Trophoblast cell (in vitro differentiated cells and primary cell): ENCODE measurements at regions not wholly inside any gene's neighbourhood (a gene's known extent, or its start where the extent isn't known, plus 50 kb on each side); places are given as distances from the start of the nearest gene placed in this dataset.

Experiments
- DNase-seq, 2 donors: peaks; one replicate each; pipeline ENCODE4 v3.0.0-alpha.2; 2016
- H2AFZ ChIP-seq: 2 replicates; pipeline ENCODE4 v1.6.1; 2013; ENCODE audit warnings: low read length, moderate library complexity, mild to moderate bottlenecking; ENCODE audit not compliant: insufficient read depth, poor library complexity
- H2AK5ac ChIP-seq: 2 replicates; pipeline ENCODE4 v1.6.1; 2013; ENCODE audit warnings: mild to moderate bottlenecking, low read length
- H2BK120ac ChIP-seq: 2 replicates; pipeline ENCODE4 v1.6.1; 2013; ENCODE audit warnings: low read length, mild to moderate bottlenecking, moderate library complexity; ENCODE audit not compliant: insufficient read depth, poor library complexity
- H2BK12ac ChIP-seq: 2 replicates; pipeline ENCODE4 v1.6.1; 2013; ENCODE audit warnings: mild to moderate bottlenecking, low read length, moderate library complexity
- H2BK5ac ChIP-seq: 2 replicates; pipeline ENCODE4 v1.6.1; 2013; ENCODE audit warnings: low read length, low read depth, moderate library complexity, mild to moderate bottlenecking; ENCODE audit not compliant: poor library complexity
- H3K14ac ChIP-seq: 2 replicates; pipeline ENCODE4 v1.6.1; 2013; ENCODE audit warnings: mild to moderate bottlenecking, low read length
- H3K18ac ChIP-seq: 2 replicates; pipeline ENCODE4 v1.6.1; 2013; ENCODE audit warnings: mild to moderate bottlenecking, low read length
- H3K23ac ChIP-seq: 2 replicates; pipeline ENCODE4 v1.6.1; 2013; ENCODE audit warnings: low read length
- H3K27ac ChIP-seq: 2 replicates; pipeline ENCODE4 v1.5.1; 2013; ENCODE audit warnings: low read depth, mild to moderate bottlenecking, inconsistent platforms, low read length, moderate library complexity
- H3K27me3 ChIP-seq: 2 replicates; pipeline ENCODE4 v1.6.1; 2013; ENCODE audit warnings: inconsistent platforms, mild to moderate bottlenecking, low read length, moderate library complexity; ENCODE audit not compliant: insufficient read depth
- H3K36me3 ChIP-seq, 2 experiments: 1 replicate in 1 of 2; 2 replicates in 1 of 2; pipeline ENCODE4 v1.6.1; 2013; ENCODE audit warnings: low read length in 2 of 2, mild to moderate bottlenecking in 2 of 2, moderate library complexity in 1 of 2; ENCODE audit not compliant: insufficient read depth in 2 of 2, control insufficient read depth in 1 of 2
- H3K4ac ChIP-seq: 2 replicates; pipeline ENCODE4 v1.6.1; 2013; ENCODE audit warnings: low read depth, mild to moderate bottlenecking, low read length, moderate library complexity
- H3K4me1 ChIP-seq, 2 experiments: 1 replicate in 1 of 2; 2 replicates in 1 of 2; pipeline ENCODE4 v1.6.1; 2013; ENCODE audit warnings: low read length in 2 of 2, mild to moderate bottlenecking in 2 of 2, moderate library complexity in 1 of 2; ENCODE audit not compliant: insufficient read depth in 2 of 2, control insufficient read depth in 1 of 2
- H3K4me2 ChIP-seq: 2 replicates; pipeline ENCODE4 v1.6.1; 2013; ENCODE audit warnings: inconsistent platforms, mild to moderate bottlenecking, low read length, moderate library complexity
- H3K4me3 ChIP-seq: 2 replicates; pipeline ENCODE4 v1.5.1; 2013; ENCODE audit warnings: mild to moderate bottlenecking, low read depth, low read length, inconsistent platforms
- H3K79me1 ChIP-seq: one replicate; pipeline ENCODE4 v1.6.1; 2013; ENCODE audit warnings: low read length
- H3K79me2 ChIP-seq: 2 replicates; pipeline ENCODE4 v1.6.1; 2013; ENCODE audit warnings: low read length, mild to moderate bottlenecking; ENCODE audit not compliant: control insufficient read depth, insufficient read depth, poor library complexity
- H3K9ac ChIP-seq: 2 replicates; pipeline ENCODE4 v1.6.1; 2013; ENCODE audit warnings: mild to moderate bottlenecking, low read length
- H3K9me3 ChIP-seq: 2 replicates; pipeline ENCODE4 v1.6.1; 2013; ENCODE audit warnings: low read depth, mild to moderate bottlenecking, control low read depth, inconsistent platforms, low read length; ENCODE audit not compliant: insufficient read depth
- H4K12ac ChIP-seq: 2 replicates; pipeline ENCODE4 v1.6.1; 2013; ENCODE audit warnings: low read depth, mild to moderate bottlenecking, low read length, moderate library complexity
- H4K8ac ChIP-seq: 2 replicates; pipeline ENCODE4 v1.6.1; 2013; ENCODE audit warnings: low read depth, mild to moderate bottlenecking, low read length, moderate library complexity
- H4K91ac ChIP-seq: one replicate; pipeline ENCODE4 v1.6.1; 2013; ENCODE audit warnings: low read depth, mild to moderate bottlenecking, low read length, moderate library complexity
- WGBS: extraction: QIAGEN DNeasy Blood & Tissue Kit; methylation state at CpG from one replicate; pipeline ENCODE4 v1.1.7; 2013; ENCODE audit warnings: missing lambda C conversion rate; ENCODE audit not compliant: insufficient read length, insufficient coverage; ENCODE audit errors: extremely low coverage; 5-methylcytosine and 5-hydroxymethylcytosine counted together

GRCh38 chr7:25313526-25313925 lies 85.2 kb upstream of the NPVF start:
- DNase-seq: no peak
- no peak overlapping the region for H2AK5ac ChIP-seq
- H3K4ac ChIP-seq: no peak overlapping the region
- no peak overlapping the region for H2BK120ac ChIP-seq
- no peak overlapping the region for H4K12ac ChIP-seq
- H3K79me1 ChIP-seq: no peaks in the 10 kb centered on the region
- H3K9ac ChIP-seq: no peak overlapping the region
- peaks cover 0 to 2% of the 10 kb centered on the region in 2 experiments for H3K4me1 ChIP-seq
- H3K36me3 ChIP-seq: no peaks in the 10 kb centered on the region
- no peaks in the 10 kb centered on the region for H3K79me2 ChIP-seq
- H3K4me3 ChIP-seq: no peak overlapping the region
- no peak overlapping the region for H3K18ac ChIP-seq
- no CpG with 5 or more reads among the region's 1 CpG for WGBS
- H4K91ac ChIP-seq: no peak overlapping the region
- H3K23ac ChIP-seq: no peak overlapping the region
- no peak overlapping the region for H4K8ac ChIP-seq
- no peak overlapping the region for H3K27ac ChIP-seq
- no peak overlapping the region for H2BK12ac ChIP-seq
- H3K4me2 ChIP-seq: no peak overlapping the region
- no peaks in the 10 kb centered on the region for H3K9me3 ChIP-seq
- H3K14ac ChIP-seq: no peak overlapping the region
- H3K27me3 ChIP-seq: no peaks in the 10 kb centered on the region
- H2AFZ ChIP-seq: no peak overlapping the region
- no peak overlapping the region for H2BK5ac ChIP-seq

- Histone ChIP-seq H3K36me3 (no peaks in the 10 kb centered on the region), H3K79me2 (no peaks in the 10 kb centered on the region), H2BK12ac (peak overlapping the region; percentile 23), H2AFZ (no peak overlapping the region), H4K8ac (peak overlapping the region; percentile 37), H3K27ac (no peak overlapping the region), H2AK5ac (no peak overlapping the region), H3K79me1 (no peaks in the 10 kb centered on the region), H4K91ac (peak overlapping the region; percentile 50), H3K4me2 (no peak overlapping the region), H3K9ac (no peak overlapping the region), H3K18ac (no peak overlapping the region), H2BK5ac (no peak overlapping the region), H3K27me3 (no peaks in the 10 kb centered on the region), H3K4ac (no peak overlapping the region), H3K14ac (no peak overlapping the region), H3K4me3 (no peak overlapping the region), H4K12ac (no peak overlapping the region), H3K4me1 (peaks cover 0 to 2% of the 10 kb centered on the region in 2 experiments), H3K9me3 (no peaks in the 10 kb centered on the region), H3K23ac (no peak overlapping the region), H2BK120ac (peak overlapping the region; percentile 8)
- DNase-seq: no peak
- WGBS: 100% methylated on average over 2 of the region's 5 CpGs
These were observed 85.9 kb upstream of the NPVF start for GRCh38 chr7:25314094-25314730.

- no peak overlapping the region for H3K23ac ChIP-seq
- H3K9ac ChIP-seq: no peak overlapping the region
- H3K79me2 ChIP-seq: no peaks in the 10 kb centered on the region
- no peaks in the 10 kb centered on the region for H3K27me3 ChIP-seq
- no CpG with 5 or more reads among the region's 10 CpGs for WGBS
- H3K36me3 ChIP-seq: no peaks in the 10 kb centered on the region
- peak overlapping the region; percentile 34 for H4K8ac ChIP-seq
- H3K9me3 ChIP-seq: no peaks in the 10 kb centered on the region
- H3K4me3 ChIP-seq: no peak overlapping the region
- H2AFZ ChIP-seq: no peak overlapping the region
- no peak overlapping the region for H4K91ac ChIP-seq
- H2AK5ac ChIP-seq: no peak overlapping the region
- H3K79me1 ChIP-seq: no peaks in the 10 kb centered on the region
- H3K18ac ChIP-seq: no peak overlapping the region
- no peak overlapping the region for H3K4ac ChIP-seq
- no peak overlapping the region for H3K27ac ChIP-seq
- no peak overlapping the region for H3K14ac ChIP-seq
- no peak overlapping the region for H4K12ac ChIP-seq
- H2BK5ac ChIP-seq: no peak overlapping the region
- no peak overlapping the region for H2BK120ac ChIP-seq
- H3K4me2 ChIP-seq: no peak overlapping the region
- peaks cover 0 to 2% of the 10 kb centered on the region in 2 experiments for H3K4me1 ChIP-seq
- H2BK12ac ChIP-seq: no peak overlapping the region
- DNase-seq: peak in 1 of 2 donors; percentile 38
These were observed 86.5 kb upstream of the NPVF start for GRCh38 chr7:25314731-25315267.

GRCh38 chr7:25316366-25316765 lies 88.1 kb upstream of the NPVF start:
- Histone ChIP-seq H3K4me3 (no peak overlapping the region), H3K4me1 (peaks cover 0 to 2% of the 10 kb centered on the region in 2 experiments), H3K27ac (no peak overlapping the region), H2BK12ac (no peak overlapping the region), H3K4ac (no peak overlapping the region), H3K27me3 (no peaks in the 10 kb centered on the region), H3K9me3 (no peaks in the 10 kb centered on the region), H2AFZ (no peak overlapping the region), H2BK5ac (no peak overlapping the region), H2BK120ac (no peak overlapping the region), H3K36me3 (no peaks in the 10 kb centered on the region), H3K4me2 (no peak overlapping the region), H4K12ac (no peak overlapping the region), H4K8ac (no peak overlapping the region), H2AK5ac (no peak overlapping the region), H3K14ac (no peak overlapping the region), H3K18ac (no peak overlapping the region), H4K91ac (no peak overlapping the region), H3K23ac (no peak overlapping the region), H3K79me2 (no peaks in the 10 kb centered on the region), H3K9ac (no peak overlapping the region), H3K79me1 (no peaks in the 10 kb centered on the region)
- no CpG with 5 or more reads among the region's 2 CpGs for WGBS
- no peak for DNase-seq
